Ectodermal cell (in vitro differentiated cells): ENCODE measurements at regions not wholly inside any gene's neighbourhood (a gene's known extent, or its start where the extent isn't known, plus 50 kb on each side); places are given as distances from the start of the nearest gene placed in this dataset.

Source experiments
- H3K27ac ChIP-seq: 2 replicates; pipeline ENCODE4 v1.7.0; 2013; ENCODE audit warnings: mild to moderate bottlenecking, low read depth, low read length; ENCODE audit not compliant: insufficient read depth, poor library complexity, severe bottlenecking
- H3K27me3 ChIP-seq: 2 replicates; pipeline ENCODE4 v1.7.0; 2013; ENCODE audit warnings: mild to moderate bottlenecking, low read length; ENCODE audit not compliant: insufficient read depth, control insufficient read depth, poor library complexity, severe bottlenecking
- H3K36me3 ChIP-seq: one replicate; pipeline ENCODE4 v1.7.0; 2013; ENCODE audit warnings: low read length; ENCODE audit not compliant: control insufficient read depth, insufficient read depth
- H3K4me1 ChIP-seq: one replicate; pipeline ENCODE4 v1.7.0; 2013; ENCODE audit warnings: low read length; ENCODE audit not compliant: control insufficient read depth, insufficient read depth
- H3K4me3 ChIP-seq: 2 replicates; pipeline ENCODE4 v1.7.0; 2013; ENCODE audit warnings: low read depth, low read length, control low read depth; ENCODE audit not compliant: insufficient read depth
- H3K9me3 ChIP-seq: 2 replicates; pipeline ENCODE4 v1.7.0; 2013; ENCODE audit warnings: mild to moderate bottlenecking, low read length, moderate library complexity; ENCODE audit not compliant: control insufficient read depth
- WGBS, 2 experiments: methylation state at CpG; one replicate each; pipeline ENCODE4 v1.1.7; 2013; ENCODE audit warnings: missing lambda C conversion rate in 2 of 2; 5-methylcytosine and 5-hydroxymethylcytosine counted together

DNA sequence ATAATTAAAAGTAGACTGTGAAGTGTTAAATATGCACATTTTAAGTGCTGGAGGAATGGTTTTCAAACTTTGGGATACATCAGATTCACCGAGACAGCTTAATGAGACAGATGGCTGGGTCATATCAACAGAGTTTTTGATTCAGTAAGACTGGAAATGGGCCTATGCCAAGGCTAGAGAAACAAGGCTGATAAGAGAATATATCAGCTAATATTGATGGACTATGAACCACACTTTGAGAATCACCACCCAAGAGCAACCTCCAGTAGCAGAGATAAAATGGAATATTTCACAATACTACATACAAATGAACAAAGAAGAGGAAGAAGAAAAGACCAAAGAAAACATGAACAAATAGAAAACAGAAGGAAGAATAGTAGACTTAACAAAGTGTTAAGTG is 450.2 kb upstream of the KLHL29 start:
- Histone ChIP-seq H3K27me3 (no peaks in the 10 kb centered on the region), H3K27ac (no peak overlapping the region), H3K4me3 (no peak overlapping the region), H3K9me3 (no peaks in the 10 kb centered on the region), H3K4me1 (no peaks in the 10 kb centered on the region), H3K36me3 (no peaks in the 10 kb centered on the region)
- 97% methylated on average over 1 of the region's 1 CpG for WGBS, 2 experiments

DNA sequence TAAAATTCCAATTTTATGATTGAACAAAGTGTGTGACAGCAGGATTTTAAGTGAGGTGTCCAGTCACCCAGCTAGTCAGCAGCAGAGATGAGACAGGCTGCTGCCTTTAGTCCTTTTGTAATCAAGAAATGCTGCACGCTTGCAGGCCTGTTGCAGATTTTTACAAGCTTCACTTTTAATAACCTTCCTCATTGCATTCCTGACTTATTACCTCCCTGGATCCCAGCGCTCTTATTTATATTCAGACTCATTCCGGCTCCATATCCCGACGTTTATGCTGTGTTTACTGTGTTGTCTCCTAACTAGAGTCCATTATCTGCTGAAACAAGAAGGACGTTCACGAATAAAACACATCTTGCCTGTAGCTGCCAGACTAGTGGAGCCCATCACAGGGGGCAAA is 442.5 kb upstream of the KLHL29 start:
- Histone ChIP-seq H3K27ac (no peak overlapping the region), H3K9me3 (no peaks in the 10 kb centered on the region), H3K4me3 (no peak overlapping the region), H3K4me1 (no peaks in the 10 kb centered on the region), H3K36me3 (no peaks in the 10 kb centered on the region), H3K27me3 (no peaks in the 10 kb centered on the region)
- WGBS, 2 experiments, result 92 to 96% methylated on average over 7 of the region's 7 CpGs

DNA sequence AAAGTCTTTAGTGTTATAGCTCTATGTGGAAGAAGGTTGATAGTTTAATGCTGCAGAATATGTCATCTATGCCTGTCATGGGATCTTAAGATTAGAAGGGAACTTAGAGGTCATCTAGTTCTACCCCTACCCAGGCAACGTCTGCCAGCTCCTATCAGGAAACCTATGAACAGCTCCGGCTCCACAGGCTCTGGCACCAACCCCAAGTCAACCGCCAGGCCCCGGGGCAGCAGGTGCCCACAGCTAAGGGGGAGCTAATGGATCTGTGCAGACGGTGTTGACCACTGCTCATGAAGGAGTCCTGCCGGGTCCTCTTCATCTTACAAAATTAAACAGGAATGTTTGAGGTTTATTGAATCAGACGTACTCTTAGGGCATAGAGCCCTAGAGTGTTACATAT is 440.8 kb upstream of the KLHL29 start:
- Histone ChIP-seq H3K4me1 (no peaks in the 10 kb centered on the region), H3K9me3 (no peaks in the 10 kb centered on the region), H3K36me3 (no peaks in the 10 kb centered on the region), H3K4me3 (no peak overlapping the region), H3K27me3 (no peaks in the 10 kb centered on the region), H3K27ac (no peak overlapping the region)
- 91 to 93% methylated on average over 7 of the region's 7 CpGs for WGBS, 2 experiments

DNA sequence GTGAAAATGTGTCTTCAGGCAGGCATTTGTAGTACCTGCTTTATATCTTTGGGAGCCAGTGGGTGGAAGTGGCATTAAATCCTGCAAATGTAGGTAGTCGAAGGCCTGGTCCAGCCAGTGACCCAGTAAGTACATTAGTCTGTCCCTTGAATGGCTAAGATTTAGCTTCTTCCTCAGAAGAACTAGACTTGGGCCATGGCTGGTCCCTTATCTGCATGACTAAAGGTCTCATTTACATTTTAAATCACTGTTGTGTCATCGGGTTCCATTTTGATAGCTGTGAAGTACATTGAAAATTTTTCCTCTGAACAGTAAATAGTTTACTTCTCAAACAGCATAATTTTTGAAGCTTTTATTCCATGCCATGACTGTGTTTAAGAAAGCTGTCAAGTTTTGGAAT is 438.4 kb upstream of the KLHL29 start:
- Histone ChIP-seq H3K4me1 (no peaks in the 10 kb centered on the region), H3K27me3 (no peaks in the 10 kb centered on the region), H3K27ac (no peak overlapping the region), H3K36me3 (no peaks in the 10 kb centered on the region), H3K9me3 (no peaks in the 10 kb centered on the region), H3K4me3 (no peak overlapping the region)
- WGBS, 2 experiments, result 84 to 91% methylated on average over 2 of the region's 2 CpGs

DNA sequence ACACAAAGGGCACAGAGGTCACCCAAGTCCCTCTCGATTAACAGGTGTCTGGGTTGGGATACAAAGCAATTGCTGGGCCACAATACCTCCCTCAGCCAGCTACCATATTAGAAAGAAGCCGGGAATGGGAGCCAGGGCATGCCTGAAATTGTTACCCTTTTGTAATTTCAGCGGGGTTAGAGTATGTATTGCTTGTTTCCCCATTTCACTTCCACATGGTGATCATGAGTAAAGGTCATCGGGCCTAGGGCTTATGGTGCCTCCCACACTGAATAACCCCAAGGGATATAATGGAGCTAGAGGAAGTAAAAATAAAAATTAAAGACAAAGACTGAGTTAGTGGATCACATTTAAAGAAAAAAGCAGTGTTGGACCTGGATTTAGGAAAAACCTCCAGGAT is 437.2 kb upstream of the KLHL29 start:
- H3K27ac ChIP-seq, result no peak overlapping the region
- H3K4me3 ChIP-seq, result no peak overlapping the region
- H3K27me3 ChIP-seq, result no peaks in the 10 kb centered on the region
- H3K9me3 ChIP-seq, result no peaks in the 10 kb centered on the region
- peaks cover 2% of the 10 kb centered on the region for H3K4me1 ChIP-seq
- no peaks in the 10 kb centered on the region for H3K36me3 ChIP-seq
- 90 to 94% methylated on average over 4 of the region's 4 CpGs for WGBS, 2 experiments

DNA sequence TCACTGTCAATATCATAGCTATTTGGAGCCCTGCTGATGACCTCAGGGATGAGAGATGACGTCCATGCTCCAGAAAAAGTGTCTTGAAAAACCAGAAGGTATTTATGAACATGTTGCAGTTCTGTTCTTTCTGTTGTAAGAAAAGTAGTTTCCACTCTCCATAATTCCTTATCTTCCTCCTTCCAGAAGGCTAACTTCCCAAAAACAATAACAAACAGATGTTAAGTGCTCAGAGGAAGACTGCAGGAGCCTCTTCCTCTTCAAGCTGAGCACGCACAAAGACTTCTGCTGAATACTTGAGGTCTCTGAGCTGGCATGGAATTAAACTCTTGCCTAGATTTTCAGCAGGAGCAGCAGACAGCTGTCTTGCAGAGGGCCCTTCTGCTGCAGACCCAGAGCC is 434.5 kb upstream of the KLHL29 start:
- Histone ChIP-seq H3K27ac (no peak overlapping the region), H3K27me3 (no peaks in the 10 kb centered on the region), H3K9me3 (no peaks in the 10 kb centered on the region), H3K4me3 (no peak overlapping the region), H3K4me1 (peaks cover 4% of the 10 kb centered on the region), H3K36me3 (no peaks in the 10 kb centered on the region)
- WGBS, 2 experiments, result 71 to 84% methylated on average over 1 to 2 of the region's 2 CpGs

DNA sequence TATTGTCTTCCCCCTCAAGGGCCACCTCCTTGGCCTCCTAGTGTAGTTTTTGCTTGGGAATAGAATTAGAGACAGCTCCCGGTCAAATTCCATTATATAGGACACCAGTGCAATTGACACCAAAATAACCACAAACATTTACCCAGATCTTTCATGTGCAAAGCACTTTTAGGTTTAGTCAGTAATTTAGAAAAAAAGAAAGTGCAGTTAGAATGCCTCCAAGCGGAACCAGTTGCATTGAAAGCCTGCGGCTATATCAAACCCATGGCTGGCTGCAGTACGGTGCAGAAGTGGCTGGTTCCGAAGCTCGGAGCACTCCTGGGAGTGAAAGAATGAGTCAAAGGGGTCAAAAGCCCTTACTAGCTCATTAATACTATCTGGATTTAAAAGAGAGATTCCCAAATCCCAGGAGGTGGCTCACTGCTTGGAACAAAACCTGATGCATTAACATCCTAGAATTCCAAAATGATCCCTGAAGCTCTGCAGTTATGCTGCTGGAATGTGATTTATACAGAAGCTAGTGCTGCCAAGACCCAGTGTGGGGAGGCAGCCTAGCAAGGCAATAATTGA is 432.2 kb upstream of the KLHL29 start:
- no peaks in the 10 kb centered on the region for H3K36me3 ChIP-seq
- H3K27me3 ChIP-seq, result no peaks in the 10 kb centered on the region

DNA sequence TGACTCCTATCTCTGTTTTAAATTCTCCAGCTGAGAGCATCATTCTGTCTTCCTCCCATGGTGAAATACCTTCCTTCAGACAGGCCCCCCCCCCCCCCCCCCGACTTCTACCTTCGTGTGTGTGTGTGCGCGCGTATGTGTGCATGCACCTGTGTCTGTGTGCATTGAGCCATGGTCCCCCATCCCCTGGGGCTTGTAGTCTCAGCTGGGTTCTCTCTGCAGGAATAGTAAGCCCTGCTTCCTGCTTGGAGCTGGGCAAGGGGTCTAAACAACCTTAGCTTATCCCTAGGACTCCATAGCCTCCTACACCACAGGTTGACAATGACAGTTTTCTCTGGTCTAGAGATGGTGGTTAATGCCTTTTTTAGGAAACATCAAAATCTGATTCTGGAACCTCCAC is 427.5 kb upstream of the KLHL29 start:
- 97% methylated on average over 5 of the region's 5 CpGs for WGBS, 2 experiments
- Histone ChIP-seq H3K4me1 (peaks cover 4% of the 10 kb centered on the region), H3K27ac (no peak overlapping the region), H3K4me3 (no peak overlapping the region), H3K9me3 (no peaks in the 10 kb centered on the region), H3K27me3 (no peaks in the 10 kb centered on the region), H3K36me3 (no peaks in the 10 kb centered on the region)

More for the DNA sequence above, 432.2 kb upstream of the KLHL29 start:
- Histone ChIP-seq H3K27ac (no peak overlapping the region), H3K4me1 (peaks cover 4% of the 10 kb centered on the region), H3K9me3 (no peaks in the 10 kb centered on the region), H3K4me3 (no peak overlapping the region)
- 87 to 91% methylated on average over 5 to 6 of the region's 6 CpGs for WGBS, 2 experiments

DNA sequence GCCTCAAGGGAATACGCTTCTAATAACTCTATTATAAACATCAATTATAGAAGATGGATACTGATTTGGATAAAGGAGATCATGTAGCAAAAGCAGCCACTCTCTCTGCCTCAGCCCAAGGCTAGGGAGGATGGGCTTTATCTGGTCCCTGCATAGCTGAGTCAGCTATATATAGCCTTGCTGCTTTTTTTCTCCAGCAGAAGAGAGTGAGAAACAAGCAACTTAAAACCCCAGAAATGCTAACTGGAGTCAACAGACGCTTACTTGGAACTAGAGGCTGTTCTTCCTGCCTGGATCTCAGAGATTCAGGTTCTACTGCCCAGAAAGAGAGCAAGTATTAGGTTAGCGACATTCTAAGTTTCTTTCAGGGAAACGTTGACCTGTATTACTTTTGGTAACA is 426.7 kb upstream of the KLHL29 start:
- no peaks in the 10 kb centered on the region for H3K27me3 ChIP-seq
- H3K9me3 ChIP-seq, result no peaks in the 10 kb centered on the region
- no peak overlapping the region for H3K27ac ChIP-seq
- 89 to 95% methylated on average over 3 to 4 of the region's 4 CpGs for WGBS, 2 experiments
- H3K4me1 ChIP-seq, result no peaks in the 10 kb centered on the region
- no peak overlapping the region for H3K4me3 ChIP-seq
- H3K36me3 ChIP-seq, result no peaks in the 10 kb centered on the region

DNA sequence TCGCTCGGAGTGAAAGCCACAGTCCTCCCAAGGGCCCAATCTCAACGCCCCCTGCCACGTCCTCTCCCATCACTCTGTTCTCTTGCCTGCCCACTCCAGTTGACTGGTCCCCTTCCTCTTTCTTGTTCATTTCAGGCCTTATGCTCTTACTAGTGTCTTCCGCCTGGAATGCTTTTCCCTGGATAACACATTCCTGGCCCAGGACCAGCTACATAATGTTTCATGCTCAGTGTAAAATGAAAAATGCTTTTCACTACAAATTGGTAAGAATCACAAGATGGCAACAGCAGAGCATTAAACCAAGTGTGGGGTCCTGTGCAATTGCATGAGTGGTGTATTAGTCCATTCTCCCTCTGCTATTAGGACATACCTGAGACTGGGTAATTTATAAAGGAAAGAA is 417.2 kb upstream of the KLHL29 start:
- no peaks in the 10 kb centered on the region for H3K36me3 ChIP-seq
- no peak overlapping the region for H3K27ac ChIP-seq
- 92 to 94% methylated on average over 5 of the region's 5 CpGs for WGBS, 2 experiments
- H3K9me3 ChIP-seq, result peaks cover 4% of the 10 kb centered on the region
- H3K27me3 ChIP-seq, result no peaks in the 10 kb centered on the region
- peaks cover 12% of the 10 kb centered on the region for H3K4me1 ChIP-seq
- no peak overlapping the region for H3K4me3 ChIP-seq
